ENCODE measurements at regions not wholly inside any gene's neighbourhood (a gene's known extent, or its start where the extent isn't known, plus 50 kb on each side); places are given as distances from the start of the nearest gene placed in this dataset.

DNA sequence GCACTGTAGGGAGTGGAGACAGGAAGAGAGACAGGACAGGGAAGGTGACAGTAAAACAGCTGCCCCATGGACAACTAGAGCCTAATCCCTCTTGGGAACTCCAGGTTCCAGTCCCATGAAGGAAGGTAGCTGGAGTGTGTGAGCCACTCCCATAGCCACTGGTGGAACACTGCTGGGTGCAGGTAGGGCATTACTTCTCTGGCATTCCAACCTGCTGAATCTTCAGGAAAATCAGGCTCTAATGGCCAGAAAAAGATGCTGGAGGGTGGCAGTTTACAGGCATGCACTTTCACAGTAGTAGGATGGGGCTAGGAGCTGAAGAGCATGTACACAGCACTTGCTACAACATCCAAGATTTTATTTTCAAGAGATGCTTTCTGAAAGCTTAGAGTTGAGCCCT is 259.4 kb downstream of the AUH start:
- no peak for DNase-seq

DNA sequence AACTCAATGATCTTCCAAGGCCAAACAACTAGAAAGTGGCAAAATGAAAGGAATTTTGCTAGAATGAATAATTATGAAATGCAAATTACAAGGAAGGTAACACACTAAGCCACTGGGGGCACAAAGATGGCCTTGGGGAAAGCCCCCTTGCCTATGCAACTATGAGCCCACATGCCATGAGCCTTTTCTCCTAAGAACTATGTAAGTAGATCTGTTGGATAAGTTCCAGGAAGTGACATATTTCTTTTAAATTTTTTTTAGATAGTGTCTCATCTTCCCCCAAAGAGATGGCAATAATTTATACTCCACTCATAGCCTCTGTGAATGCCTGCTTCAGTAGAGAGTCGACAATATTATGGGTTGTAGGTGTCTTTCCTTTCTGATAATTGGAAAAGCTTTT is 257.8 kb downstream of the AUH start:
- no peak for DNase-seq

DNA sequence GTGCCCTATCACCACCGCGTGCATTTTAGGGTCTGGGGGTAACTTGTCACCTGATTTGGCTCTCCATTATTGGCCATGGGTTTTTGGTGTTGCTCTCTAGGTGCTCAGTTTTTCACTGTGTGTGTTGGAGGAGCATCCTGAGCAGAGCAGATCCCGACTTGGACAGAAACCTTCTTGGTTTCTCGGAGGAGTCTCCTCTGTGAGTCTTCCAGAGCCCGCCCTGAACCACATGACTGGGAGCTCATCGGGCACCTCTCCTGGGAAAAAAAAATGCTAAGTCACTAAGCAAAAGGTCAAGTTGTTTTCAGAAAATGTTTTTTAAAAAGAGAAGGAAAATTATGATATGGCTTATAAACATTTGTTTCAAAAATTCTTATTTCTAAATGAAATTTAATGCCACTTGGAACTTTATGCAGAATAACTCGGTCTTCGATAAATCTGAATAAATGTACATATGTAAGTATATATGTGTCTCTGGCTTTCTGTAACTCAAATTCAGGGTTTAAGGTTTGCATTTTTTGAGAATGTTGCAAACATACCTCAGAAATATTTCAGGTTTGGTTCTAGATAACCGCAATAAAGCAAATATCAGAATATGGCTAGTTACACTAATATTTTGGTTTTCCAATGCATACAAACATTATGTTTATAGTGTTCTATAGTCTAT is 255.2 kb downstream of the AUH start:
- no peak for DNase-seq

DNA sequence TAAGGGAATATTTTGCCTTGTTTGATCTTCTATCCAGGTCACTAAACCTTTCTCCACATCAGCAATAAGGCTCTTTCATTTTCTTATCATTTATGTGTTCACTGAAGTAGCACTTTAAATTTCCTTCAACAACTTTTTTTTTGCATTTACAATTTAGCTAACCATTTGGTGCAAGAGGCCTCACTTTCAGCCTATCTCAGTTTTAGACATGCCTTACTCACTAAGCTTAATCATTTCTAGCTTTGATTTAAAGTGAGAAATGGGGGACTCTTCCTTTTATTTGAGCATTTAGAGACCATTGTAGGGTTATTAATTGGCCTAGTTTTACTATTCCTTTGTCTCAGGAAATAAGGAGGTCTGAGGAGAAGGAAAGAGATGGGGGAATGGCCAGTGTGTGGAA is 250.5 kb downstream of the AUH start:
- no peak for DNase-seq

DNA sequence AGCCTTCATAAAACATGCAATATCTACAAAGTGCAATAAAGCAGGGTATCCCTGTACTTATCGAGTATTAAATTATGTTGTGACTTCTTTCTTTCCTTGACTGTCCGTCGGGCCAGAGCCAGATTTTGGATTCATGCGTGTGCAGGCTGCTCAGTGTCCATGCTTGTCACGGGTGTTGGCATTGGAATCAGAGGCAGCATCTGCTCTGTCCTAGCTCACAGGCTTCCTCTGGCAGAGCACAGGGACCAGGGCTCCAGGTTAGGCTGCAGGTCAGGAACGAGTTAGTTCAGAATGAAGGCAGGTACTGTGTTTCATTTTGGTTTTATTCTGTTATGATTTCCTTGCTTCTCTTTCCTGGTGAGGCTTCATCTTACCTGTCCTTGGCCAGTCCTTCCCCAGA is 249.8 kb downstream of the AUH start:
- DNase-seq: no peak

DNA sequence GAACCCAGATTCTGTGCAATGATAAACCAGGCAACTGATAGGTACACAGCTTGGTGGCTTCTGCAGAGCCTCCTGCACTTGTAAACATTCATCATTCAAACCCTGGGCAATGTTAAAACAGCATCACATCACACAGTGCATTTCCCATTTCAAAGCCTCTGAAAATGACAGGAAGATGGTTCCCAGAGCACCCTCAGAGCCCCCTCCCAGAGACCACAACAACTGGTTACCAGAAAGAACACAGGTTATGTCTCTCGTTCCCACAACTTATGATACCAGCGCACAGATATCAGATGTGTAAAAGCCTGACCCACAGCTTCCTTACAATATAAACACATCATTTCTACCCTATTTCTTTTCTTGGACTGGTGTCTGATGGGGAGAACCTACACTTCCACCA is 248.7 kb downstream of the AUH start:
- no peak for DNase-seq

DNA sequence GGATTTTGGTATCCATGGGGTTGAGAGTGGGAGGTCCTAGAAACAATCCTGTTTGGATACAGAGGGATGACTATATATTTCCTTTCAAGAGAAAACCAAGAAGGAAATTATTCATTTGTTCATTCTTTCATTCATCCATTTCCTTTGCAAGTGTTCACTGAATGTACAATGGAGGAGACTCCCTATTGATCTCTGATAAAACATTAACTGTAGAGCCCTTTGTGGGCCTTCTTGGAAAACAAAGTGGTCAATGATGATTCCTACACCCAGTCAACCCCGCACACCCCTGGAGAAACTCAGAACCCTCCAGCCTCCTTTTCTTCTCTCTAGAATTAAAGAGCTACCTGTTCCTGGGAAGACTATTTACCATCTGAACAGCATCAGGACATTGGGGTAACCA is 247.3 kb downstream of the AUH start:
- no peak for DNase-seq

DNA sequence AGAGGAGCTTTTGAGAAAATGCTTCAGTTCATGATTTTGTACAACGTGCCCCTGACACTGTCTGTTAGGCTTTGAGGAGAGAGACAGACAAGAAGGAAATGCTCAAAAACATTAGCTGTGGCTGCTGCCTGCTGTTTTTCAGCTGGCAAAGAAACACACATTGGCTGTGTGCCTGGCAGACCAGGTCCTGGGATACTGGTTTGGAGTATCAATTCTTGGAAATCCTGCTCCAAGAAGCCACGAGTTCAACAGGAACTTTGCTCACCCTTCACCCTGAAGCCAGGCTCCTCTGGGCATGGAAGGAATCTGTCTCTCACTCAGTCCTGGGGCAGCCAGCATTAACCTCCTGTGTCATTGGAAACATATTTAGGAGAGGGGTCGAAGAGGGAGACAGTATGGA is 245.5 kb downstream of the AUH start:
- DNase-seq: no peak

DNA sequence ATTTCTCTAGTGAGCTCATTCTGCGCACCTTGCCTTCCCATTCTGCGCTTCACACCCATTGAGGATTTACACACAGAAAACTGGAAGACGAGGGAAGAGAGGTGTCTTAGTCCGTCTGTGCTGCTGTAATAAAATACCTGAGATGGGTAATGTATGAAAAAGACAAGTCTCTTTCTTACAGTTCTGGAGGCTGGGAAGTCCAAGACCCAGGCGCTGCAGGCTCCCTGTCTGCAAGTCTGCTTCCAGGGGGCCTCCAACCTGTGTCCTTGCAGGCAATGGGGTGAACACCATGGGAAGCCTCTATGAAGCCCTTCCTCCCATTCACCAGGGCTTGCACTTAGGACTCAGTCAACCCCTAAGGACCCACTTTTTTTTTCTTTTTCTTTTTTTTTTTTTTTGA is 245.0 kb downstream of the AUH start:
- DNase-seq: no peak

DNA sequence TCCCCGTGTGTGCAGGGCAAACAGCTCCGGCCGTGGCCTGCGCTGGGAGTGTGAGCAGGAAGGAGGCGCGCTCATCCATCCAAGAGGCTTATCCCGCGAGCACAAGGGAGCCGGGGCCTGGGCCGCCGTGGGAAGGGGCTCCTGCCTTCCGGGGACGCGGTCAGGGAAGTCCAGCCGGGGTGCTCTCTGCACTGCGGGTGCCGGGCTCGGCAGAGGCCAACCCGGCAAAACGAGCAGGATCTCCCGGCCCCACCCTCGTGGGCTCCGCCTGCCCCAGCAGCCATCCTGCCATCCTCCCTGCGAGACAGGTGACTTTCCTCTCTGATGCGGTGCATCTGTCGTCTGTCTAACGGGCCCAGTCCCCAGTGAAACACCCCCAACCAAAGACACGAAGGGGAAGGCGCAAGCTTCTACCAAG is 244.2 kb downstream of the AUH start:
- DNase-seq: peak in 1 of 3 experiments; percentile 32

DNA sequence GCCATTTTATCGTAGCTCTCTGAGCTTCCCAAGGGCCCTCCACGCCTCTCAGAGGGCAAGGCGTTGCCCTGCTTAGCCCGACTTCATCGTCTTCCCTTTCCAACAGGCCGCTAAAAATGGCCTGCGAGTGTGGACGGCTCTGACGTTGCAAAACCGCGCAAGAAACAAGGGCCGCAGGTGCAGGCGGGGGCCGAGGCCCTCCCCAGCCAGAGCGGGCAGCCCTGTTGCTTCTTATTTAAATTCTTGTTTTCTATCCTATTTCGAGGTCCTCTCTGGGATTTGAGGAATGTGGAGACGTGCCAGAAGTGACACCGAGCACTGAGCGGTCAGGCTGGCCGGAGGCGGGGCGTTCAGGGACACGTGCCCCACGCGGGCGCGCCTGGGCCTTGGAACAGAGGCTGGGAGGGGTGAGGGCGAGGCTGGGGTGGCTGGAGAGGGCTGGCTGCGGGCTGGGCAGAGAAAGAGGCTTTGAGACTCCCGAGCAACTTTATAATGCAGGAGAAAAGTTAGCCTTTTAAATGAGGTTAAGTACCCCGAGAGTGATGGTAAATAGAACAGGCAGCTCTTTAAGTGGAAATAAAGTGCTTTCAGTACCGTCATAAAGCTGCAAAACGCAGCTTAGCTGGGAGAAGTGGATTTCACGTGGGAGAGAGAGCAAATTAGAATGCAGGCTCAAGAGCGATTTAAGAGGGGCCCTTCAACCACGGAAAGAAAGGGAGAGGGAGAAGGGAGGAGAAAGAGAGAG is 243.6 kb downstream of the AUH start:
- DNase-seq: peak; percentile 79 to 92 (median 90)

DNA sequence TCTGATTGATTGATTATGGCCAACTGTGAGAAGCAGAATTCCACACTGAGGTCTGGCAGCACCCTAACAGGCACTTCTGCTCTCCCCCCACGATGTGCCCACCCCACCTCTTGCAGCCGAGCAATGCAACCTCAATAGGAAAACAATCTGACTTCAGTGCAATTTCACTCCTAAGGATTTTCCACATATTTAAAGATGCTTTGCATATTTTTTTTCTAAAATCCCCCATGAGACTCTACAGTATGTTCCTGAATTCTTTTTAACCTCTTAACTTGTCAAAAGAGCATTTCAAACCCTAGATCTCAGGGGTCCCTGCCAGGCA is 243.1 kb downstream of the AUH start:
- DNase-seq: no peak

DNA sequence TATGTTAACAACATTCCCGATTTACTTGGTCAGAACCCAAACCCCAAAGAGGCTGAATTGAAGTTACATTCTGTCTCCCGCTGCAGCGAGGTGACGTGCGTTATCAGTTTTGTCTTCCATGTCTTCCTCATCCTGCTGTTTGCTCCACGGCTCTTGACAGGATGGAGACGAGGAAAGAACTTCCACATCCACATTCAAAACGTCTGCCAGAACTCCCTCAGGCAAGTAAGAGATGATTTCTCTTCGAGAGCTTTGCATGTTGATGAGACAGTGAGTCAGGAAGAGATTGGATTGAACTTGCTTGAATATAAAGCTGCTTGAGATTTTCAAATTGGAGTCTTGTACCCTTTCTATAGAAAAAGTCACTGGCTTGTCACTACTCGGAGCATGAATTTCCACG is 242.6 kb downstream of the AUH start:
- peak; percentile 2 to 53 (median 44) for DNase-seq

DNA sequence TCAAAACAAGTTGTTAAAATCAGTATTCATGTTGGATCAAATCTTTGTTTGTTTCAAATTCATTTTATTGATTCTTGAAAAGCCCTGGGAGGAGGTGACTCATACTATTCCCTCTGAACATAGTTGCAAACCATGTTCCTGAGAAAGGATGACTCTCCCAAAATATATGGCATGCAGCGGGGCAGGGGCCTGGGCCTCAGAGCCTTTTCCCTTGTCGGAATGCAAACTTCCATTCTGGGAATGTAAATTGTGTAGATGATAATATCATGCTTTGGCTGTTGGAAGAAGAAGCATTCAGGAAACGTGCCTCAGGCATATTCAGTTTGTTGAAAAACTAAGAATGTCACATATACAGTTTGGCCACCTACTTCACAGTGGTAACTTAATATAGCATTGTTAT is 242.0 kb downstream of the AUH start:
- DNase-seq: no peak

DNA sequence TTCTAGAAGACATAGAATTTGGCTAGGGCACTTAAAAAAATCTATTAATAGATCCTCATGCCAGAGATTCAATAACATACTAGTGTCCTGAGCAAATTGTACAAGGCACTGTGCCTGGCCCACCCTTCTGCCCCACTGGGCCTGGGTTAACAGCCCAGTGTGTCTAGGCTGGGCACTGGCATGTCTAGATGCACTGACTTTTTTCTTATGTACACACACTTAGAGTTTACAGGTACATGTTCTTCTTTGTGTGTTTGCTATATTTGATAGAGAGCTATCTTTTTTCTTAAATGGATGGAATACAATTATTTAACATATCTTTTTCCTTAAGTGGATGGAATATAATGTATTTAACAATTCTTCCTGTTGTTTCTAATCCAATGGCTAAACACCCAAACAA is 241.5 kb downstream of the AUH start:
- peak in 1 of 3 experiments; percentile 4 for DNase-seq

DNA sequence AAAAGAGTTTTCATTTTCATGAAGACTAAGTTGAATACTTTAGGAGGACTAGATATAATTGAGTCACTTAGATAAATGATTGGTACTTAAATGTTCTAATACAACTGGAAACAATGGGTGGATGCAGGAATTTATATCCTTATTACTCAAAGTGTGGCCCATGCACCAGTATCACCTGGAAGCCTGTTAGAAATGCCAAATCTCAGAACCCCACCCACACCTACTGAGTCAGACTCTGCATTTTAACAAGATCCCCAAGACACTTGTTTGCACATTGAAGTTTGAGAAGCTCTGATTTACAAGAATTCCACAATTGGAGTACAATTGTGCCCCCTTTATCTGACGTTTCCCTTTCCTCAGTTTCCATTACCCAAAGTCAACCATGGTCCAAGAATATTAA is 239.0 kb downstream of the AUH start:
- no peak for DNase-seq

DNA sequence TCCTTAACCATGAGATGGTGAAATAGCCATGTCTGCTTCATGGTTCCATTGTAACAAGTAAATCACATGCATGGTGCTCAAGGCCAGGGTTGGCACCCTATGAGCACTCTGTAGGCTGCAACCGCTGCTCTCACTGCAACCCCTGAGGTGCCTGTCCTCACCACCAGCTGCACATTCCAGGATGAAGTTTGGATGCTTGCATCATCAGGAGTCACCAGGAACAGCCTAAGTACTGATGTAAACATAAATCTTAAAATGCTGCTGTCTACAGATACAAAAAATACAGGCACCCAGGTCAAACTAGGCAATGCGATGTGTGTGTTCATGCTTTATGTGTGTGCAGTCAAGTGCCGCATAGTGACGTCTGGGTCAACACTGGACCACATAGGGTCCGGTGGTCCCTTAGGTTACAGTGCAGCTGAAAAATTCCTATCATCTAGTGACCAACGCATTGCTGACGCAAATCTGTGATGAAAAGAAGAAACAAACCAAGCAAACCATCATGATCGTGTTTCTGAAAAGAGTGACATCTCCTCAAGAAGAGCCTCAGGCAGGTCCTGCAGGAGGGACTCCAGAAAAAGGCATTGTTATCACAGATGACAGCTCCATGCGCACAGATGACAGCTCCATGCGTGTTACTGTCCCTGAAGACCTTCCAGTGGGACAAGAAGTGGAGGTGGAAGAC is 234.8 kb downstream of the AUH start:
- no peak for DNase-seq

DNA sequence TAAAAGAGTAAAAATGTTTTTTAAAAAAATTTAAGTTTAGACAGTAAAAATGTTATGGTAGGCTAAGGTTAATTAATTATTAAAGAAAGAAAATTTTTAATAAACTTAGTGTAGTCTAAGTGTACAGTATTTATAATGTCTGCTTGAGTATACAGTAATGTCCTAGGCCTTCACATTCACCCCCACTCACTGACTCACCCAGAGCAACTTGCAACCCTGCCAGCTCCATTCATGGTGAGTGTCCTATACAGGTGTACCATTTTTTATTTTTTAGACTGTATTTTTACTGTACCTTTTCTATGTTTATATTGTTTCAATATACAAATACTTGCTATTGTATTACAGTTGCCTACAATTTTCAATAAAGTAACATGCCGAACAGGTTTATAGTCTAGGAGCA is 234.1 kb downstream of the AUH start:
- DNase-seq: no peak

DNA sequence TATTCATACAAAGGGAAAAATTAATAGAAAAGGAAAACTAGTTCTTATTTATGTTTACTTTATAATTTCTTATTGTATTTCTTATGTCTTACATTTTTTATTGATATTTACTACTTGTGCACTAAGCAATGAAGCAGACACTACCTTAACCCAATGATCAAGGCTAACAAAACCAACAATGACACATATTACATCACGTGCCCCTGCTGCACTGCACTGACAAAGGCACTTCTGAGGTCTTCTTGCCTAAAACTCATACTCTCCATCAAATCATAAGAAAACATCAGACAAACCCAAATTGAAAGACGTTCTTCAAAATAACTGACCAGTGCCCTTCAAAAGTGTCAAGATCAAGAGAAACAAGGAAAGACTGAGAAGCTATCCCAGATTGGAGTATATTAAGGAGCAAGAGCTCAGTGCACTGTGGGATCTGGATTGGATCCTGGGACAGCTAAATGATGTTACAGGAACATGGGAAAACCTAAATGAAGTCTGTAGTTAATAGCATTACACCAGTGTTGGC is 230.9 kb downstream of the AUH start:
- DNase-seq: no peak

DNA sequence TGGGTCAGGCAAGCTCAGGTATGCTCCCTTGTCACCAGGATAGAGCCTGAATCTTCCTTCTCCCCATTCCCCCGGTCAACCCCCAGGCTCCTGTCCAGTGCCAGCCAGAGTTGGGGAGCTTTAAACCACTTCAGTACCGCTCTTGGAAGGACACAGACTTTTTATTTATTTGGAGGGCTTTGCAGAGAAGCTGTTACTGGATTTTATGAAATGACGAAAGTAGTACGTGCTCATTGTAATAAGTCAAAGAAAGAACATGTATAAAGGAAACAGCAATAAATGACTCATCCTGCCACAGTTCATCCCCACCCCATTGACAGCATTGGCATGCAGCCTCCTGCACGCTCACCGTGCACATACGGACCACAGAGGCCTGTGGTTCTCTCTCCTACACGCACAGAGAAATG is 230.3 kb downstream of the AUH start:
- no peak for DNase-seq

DNA sequence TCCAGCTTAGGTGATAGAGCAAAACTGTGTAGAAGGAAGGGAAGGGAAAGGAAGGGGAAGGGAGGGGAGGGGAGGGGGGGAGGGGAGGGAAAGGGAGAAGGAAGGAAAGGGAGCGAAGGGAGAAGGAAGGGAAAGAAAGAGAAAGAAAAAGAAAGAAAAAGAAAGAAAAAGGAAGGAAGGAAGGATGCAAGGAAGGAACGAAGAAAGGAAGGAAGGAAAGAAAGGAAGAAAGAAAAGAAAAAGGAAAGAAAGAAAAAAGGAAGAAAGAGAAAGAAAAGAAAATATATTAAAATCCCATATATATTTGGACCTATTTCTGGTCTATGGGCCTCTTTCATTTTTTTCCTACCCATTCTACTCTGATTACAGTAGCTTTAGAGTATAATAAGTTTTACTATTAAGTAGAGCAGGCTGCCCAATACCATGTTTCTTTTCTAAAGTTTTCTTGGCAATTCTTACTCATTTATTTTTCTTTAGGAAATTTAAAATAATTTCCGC is 229.1 kb downstream of the AUH start:
- no peak for DNase-seq

DNA sequence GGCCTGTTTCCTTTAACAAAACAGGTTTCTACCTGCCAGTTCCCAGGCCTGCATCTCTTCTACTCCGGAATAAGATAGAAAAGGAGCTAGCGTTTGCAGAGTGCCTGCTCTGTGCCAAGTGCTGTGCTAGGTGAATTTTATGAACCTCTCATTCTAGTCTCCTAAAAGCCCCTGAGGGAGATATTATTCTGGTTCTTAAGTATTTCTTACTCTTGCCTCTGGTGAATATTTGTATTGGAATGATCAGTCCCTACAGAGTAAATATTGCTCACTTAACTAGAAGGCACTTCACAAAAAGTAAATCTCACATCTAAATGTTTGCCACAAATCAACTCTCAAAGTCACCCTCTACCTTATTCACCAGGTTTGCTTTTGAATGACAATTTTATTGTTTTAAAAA is 227.1 kb downstream of the AUH start:
- no peak for DNase-seq

DNA sequence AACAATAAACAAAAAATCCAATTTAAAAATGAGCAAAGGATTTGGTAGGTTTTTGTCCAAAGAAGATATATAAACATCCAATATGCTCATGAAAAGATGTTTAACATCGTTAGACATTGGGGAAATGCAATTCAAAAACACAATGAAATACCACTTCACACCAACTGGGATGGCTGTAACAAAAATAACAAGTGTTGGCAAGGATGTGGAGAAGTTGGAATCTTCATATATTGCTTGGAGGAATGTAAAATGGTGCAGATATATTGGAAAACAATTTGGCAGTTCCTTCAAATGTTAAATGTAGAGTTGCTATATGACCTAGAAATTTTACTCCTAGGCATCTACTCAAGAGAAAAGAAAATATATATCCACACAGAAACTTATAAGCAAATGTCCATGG is 224.3 kb downstream of the AUH start:
- DNase-seq: no peak

DNA sequence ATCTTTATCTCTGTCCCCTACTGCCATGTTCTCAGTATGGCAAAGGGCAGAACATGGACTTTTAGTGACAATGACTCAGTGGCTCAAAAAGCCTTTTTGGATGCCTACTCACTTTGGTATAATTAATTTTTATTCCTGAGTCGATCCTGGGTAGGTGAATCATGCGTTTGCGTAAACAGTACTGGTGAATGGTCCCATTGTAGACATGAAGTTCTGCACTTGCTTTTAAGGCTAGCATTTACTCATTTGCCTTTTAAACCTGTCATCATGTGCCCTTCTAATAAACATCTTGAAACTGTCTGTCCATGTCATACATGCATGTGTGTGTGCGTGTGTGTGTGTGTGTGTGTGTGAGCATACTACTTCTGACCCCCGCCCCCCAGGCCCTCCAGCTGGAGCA is 223.0 kb downstream of the AUH start:
- DNase-seq: no peak
